ENCODE measurements at regions not wholly inside any gene's neighbourhood (a gene's known extent, or its start where the extent isn't known, plus 50 kb on each side); places are given as distances from the start of the nearest gene placed in this dataset.

DNA sequence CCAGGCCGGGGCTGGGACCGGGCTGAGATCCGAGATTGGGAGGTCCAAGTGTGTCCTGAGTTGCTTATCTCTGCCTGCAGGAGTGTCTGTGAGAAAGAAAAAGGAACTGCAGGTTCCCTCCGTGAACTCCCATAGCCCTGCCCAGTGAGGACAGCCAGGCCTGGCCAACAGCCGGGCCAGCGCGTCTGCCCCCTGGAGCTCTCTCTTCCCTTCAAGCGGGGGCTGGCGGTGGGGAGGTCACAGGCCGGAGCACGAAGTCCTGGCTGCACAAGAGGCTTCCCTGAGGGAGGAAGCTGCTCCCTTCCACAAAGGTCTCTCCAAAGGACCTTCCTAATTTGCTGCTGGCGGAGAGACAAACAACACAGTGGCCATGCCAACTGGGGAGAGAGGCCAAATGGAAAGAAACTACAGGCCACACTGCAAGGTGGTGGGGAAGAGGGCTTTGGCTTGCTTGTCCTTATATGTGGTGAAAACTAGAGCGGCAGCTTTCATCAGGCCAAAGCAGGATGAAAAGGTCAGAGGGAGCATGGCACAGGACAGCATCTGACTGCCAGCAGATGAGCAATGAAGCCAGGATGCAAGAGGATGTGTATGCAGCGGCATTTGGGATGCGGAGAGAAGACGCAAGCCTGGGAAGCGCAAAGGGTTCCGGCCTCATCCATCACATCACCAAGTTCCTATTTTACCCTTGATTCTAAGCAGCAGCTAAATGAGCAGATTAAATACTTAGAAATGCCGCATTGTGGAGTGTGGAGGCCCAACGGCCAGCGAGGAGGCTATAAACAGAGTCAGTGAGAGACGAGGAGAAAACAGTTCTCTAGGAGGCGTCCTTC lies 260.0 kb downstream of the ERMARD start:
- TF ChIP-seq, protein P1, sequence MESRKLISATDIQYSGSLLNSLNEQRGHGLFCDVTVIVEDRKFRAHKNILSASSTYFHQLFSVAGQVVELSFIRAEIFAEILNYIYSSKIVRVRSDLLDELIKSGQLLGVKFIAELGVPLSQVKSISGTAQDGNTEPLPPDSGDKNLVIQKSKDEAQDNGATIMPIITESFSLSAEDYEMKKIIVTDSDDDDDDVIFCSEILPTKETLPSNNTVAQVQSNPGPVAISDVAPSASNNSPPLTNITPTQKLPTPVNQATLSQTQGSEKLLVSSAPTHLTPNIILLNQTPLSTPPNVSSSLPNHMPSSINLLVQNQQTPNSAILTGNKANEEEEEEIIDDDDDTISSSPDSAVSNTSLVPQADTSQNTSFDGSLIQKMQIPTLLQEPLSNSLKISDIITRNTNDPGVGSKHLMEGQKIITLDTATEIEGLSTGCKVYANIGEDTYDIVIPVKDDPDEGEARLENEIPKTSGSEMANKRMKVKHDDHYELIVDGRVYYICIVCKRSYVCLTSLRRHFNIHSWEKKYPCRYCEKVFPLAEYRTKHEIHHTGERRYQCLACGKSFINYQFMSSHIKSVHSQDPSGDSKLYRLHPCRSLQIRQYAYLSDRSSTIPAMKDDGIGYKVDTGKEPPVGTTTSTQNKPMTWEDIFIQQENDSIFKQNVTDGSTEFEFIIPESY (IDR thresholded peaks at IDR 0.05; ENCODE audit: borderline replicate concordance, low read depth), result no peak
- TF ChIP-seq, protein P2, sequence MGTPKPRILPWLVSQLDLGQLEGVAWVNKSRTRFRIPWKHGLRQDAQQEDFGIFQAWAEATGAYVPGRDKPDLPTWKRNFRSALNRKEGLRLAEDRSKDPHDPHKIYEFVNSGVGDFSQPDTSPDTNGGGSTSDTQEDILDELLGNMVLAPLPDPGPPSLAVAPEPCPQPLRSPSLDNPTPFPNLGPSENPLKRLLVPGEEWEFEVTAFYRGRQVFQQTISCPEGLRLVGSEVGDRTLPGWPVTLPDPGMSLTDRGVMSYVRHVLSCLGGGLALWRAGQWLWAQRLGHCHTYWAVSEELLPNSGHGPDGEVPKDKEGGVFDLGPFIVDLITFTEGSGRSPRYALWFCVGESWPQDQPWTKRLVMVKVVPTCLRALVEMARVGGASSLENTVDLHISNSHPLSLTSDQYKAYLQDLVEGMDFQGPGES (IDR thresholded peaks at IDR 0.05; ENCODE audit: low read depth, low read length), result no peak
- TF ChIP-seq TEAD4 (IDR thresholded peaks at IDR 0.05; ENCODE audit: borderline replicate concordance, insufficient read depth), result no peak
- TF ChIP-seq, protein P3, sequence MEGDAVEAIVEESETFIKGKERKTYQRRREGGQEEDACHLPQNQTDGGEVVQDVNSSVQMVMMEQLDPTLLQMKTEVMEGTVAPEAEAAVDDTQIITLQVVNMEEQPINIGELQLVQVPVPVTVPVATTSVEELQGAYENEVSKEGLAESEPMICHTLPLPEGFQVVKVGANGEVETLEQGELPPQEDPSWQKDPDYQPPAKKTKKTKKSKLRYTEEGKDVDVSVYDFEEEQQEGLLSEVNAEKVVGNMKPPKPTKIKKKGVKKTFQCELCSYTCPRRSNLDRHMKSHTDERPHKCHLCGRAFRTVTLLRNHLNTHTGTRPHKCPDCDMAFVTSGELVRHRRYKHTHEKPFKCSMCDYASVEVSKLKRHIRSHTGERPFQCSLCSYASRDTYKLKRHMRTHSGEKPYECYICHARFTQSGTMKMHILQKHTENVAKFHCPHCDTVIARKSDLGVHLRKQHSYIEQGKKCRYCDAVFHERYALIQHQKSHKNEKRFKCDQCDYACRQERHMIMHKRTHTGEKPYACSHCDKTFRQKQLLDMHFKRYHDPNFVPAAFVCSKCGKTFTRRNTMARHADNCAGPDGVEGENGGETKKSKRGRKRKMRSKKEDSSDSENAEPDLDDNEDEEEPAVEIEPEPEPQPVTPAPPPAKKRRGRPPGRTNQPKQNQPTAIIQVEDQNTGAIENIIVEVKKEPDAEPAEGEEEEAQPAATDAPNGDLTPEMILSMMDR (IDR thresholded peaks at IDR 0.05), result no peak
- TF ChIP-seq FOXM1 (IDR thresholded peaks at IDR 0.05; ENCODE audit: low read depth), result no peak
- TF ChIP-seq RAD21 (IDR thresholded peaks at IDR 0.05; ENCODE audit: low read length), result no peak
- TF ChIP-seq EP300 (IDR thresholded peaks at IDR 0.05; ENCODE audit: borderline replicate concordance in 1 of 2, low read depth in 1 of 2, low read length in 1 of 2), result no peak

All from SK-N-SH (cell line).